ENCODE measurements at regions not wholly inside any gene's neighbourhood (a gene's known extent, or its start where the extent isn't known, plus 50 kb on each side); places are given as distances from the start of the nearest gene placed in this dataset.

DNA sequence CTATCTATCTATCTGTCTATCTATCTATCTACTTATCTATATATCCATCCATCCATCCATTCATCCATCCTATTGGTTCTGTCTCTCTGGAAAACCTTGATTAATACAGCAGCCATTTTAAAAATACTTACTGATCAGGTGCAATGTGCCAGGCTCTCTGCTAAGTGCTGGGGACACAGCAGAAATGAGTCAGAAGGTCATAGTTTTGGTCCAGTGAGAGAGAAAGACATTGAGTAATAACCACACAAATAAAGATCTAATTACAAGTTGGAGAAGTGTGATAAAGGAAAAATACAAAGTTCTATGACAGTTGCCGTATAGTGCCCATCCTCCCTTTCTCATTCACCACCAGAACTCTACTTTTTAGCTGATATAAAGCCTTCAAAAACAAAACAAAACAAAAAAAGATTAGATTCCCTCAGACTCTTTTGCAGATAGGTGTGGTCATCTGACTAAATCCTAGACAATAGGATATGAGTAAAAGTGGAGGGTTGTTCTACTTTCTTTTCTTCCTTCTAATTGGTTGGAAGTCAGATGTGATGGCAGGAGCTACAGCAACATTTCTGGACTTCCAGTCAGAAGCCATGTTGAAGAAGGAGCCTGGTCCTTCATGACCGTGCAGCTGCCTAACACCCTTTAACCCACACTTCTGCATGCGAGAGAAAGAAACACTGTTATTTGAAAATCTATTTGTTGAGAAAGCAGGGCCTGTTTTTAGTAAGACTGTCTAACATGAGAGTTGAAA lies 72.0 kb upstream of the TOX3 start:
- DNase-seq (ENCODE audit: low read depth in 2 of 2), result no peak
- no peak overlapping the region for H3K4me3 ChIP-seq (replicated peaks in 1 of 2; ENCODE audit: low read depth in 2 of 2, low read length in 2 of 2)
- TF ChIP-seq CTCF (IDR thresholded peaks at IDR 0.05; ENCODE audit: low read depth, low read length), result no peak

GRCh38 chr16:52617591-52617990 lies 70.6 kb upstream of the TOX3 start:
- no peak for DNase-seq (ENCODE audit: low read depth in 2 of 2)
- H3K4me3 ChIP-seq (replicated peaks in 1 of 2; ENCODE audit: low read depth in 2 of 2, low read length in 2 of 2), result no peak overlapping the region
- no peak for TF ChIP-seq CTCF (IDR thresholded peaks at IDR 0.05; ENCODE audit: low read depth, low read length)

DNA sequence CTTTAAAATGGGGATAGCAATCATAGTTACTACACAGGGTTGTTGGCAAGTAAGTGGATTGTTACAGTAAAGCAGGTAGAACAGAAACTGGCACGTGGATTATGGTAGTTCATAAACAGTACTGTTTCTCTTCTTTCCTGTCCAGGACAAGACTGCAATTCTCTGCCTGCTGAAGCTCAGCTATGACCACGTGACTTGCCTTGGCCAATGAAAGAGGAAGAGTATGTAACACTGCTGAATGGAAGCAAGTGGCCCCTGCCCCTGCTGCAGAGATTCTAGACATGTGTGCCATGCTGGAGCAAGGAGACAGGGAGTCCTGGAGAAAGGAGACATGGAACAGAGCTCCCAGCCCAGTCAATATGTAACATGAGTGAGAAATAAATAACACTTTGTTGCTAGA lies 66.6 kb upstream of the TOX3 start:
- TF ChIP-seq CTCF (IDR thresholded peaks at IDR 0.05; ENCODE audit: low read depth, low read length), result no peak
- no peak overlapping the region for H3K4me3 ChIP-seq (replicated peaks in 1 of 2; ENCODE audit: low read depth in 2 of 2, low read length in 2 of 2)
- no peak for DNase-seq (ENCODE audit: low read depth in 2 of 2)

DNA sequence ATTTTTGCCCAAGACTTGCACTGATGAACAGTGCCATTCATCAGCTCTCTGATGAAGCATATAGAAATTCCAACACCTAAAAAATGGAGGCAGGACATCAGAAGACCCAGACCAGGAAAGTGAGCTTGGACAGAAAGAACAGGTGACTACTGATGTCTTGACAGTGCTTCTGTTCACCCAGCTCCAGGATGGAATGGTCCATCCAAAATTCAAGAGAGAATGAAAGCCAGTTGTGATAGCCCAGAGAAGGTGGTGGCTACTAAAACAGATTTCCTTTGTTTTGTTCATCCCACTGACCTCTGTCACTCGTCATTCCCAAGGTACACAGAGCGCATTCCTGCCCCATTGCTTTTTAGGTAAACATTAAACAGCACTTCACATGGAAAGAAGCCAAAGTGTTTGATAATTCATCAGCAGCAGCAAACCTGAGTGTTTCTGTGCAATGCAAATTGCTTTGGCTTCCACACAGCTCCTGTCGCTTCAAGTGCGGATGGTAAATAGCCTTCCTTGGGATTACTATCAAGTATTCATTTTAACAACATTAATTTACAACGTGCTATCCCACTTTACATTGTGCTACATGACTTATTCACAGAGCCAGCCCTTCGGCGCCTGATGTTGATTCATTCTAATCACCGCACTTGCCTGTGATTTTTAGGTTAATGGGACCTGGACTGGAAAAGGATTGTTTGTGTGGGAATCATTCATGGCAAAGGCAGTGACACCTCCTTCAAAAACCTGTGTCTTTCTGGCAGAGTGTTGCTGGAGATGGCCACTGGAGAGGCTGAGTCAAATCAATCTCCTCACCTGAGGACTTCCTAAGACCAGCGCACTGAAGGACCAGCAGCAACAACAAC lies 65.1 kb upstream of the TOX3 start:
- DNase-seq (ENCODE audit: low read depth in 2 of 2), result no peak
- TF ChIP-seq CTCF (IDR thresholded peaks at IDR 0.05; ENCODE audit: low read depth, low read length), result no peak
- H3K4me3 ChIP-seq (replicated peaks in 1 of 2; ENCODE audit: low read depth in 2 of 2, low read length in 2 of 2), result no peak overlapping the region

DNA sequence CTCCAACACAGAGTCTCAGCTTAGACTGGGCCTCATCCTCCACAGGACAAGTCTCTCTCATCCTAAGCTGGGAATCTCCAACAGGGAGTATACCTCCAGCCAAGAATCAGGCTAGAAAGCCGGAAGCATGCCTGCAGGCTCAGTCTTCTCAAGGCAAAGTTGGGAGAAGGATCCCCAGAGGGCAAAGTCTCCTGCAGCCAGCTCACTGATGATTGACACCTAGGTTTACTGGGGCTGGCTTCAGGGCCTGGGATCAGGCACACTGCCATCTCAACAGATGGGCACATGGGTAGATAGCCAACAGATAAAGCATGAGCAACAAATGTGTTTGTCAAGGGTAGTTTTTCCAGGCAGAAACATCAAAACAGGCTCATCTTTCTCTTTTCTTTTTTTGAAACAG lies 56.1 kb upstream of the TOX3 start:
- H3K4me3 ChIP-seq (replicated peaks in 1 of 2; ENCODE audit: low read depth in 2 of 2, low read length in 2 of 2), result no peak overlapping the region
- TF ChIP-seq CTCF (IDR thresholded peaks at IDR 0.05; ENCODE audit: low read depth, low read length), result no peak
- DNase-seq (ENCODE audit: low read depth in 2 of 2), result no peak

DNA sequence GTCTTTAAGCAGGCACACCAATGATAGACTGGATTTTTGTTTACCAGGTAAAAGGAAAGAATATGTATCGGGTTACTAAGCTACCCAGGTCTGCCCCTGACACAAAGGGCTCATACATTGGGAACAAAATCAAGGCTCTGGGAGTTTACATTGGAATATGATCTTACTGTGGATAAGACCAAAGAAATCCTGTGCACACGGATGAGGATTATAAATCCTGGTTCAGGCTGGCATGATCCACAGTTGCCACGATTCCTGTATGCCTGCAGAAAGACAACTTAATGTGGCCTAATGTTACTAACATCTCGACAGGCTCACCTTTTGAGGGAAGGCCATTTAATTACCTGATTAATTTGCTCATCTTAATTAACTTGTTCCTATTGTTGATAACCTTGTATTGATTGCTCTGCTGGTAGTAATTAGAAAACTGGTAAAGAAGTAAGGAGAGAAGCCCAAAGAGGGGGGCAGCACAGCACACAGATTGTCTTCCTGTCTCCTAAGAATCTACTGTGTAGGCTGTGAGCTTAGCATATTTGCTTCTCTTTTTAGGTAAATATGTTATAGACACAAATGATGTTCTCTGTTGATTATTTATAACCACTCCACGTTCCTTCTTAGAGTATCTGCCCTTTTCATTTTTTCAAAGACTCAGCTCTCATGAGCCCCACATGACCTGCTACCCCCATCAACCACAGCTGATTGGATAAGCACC lies 51.0 kb upstream of the TOX3 start:
- no peak for TF ChIP-seq CTCF (IDR thresholded peaks at IDR 0.05; ENCODE audit: low read depth, low read length)
- no peak overlapping the region for H3K4me3 ChIP-seq (replicated peaks in 1 of 2; ENCODE audit: low read depth in 2 of 2, low read length in 2 of 2)
- no peak for DNase-seq (ENCODE audit: low read depth in 2 of 2)

All from cardiac fibroblast (primary cell).